ENCODE measurements at regions not wholly inside any gene's neighbourhood (a gene's known extent, or its start where the extent isn't known, plus 50 kb on each side); places are given as distances from the start of the nearest gene placed in this dataset.

DNA sequence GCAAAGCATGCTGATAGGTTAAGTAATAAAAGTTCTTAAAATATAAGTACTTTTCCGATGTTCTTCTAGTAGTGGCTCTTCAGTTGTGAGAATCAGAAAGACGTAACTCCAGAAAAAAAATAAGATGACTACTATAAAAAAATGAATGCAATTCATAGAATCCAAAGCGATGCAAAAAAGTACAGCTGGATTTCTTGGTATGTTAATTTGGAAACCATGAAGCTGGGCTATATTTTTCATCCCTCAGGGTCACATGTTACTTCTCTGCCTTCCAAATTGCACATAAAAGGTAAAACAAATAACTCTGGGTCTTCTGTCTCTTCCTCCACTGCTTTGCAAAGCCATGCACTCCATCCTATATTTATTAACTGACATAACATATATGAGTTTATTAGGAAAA lies 843.9 kb upstream of the DPPA4 start:
- Histone ChIP-seq H3K9me3 (ENCODE audit: insufficient read depth, low read length) (no peaks in the 10 kb centered on the region), H3K27me3 (ENCODE audit: insufficient read depth, insufficient read length) (no peaks in the 10 kb centered on the region), H3K36me3 (ENCODE audit: insufficient read depth, insufficient read length, low read length) (no peaks in the 10 kb centered on the region), H3K9ac (ENCODE audit: insufficient read length, low read depth) (no peak overlapping the region), H3K4me3 (ENCODE audit: insufficient read length, low read depth) (no peak overlapping the region), H3K4me1 (ENCODE audit: insufficient read depth, insufficient read length) (no peaks in the 10 kb centered on the region)
- DNase-seq (ENCODE audit: low read depth, low spot score) = no peak
- TF ChIP-seq ZNF274 (IDR thresholded peaks at IDR 0.05; ENCODE audit: low read depth, low read length) = no peak

DNA sequence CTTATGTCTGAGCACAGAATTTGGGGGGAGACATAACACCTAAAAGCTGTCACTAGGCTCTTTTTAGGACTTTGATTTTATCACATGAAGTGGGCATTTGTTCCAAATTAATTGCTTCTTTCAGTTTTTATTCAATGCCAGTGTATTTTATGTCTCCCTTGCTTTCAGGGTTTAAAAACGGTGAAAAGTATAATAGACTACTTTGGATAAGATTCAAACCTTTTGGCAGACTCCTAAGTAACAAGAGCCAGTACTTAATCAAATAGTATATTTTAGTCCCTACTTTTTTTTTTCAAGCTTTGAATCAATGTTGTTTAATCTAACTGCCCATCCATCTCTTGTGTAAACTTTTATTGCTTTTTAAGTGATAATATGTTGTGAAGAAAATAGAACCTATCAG lies 847.2 kb upstream of the DPPA4 start:
- TF ChIP-seq ZNF274 (IDR thresholded peaks at IDR 0.05; ENCODE audit: low read depth, low read length) = no peak
- TF ChIP-seq YY1 (IDR thresholded peaks at IDR 0.05; ENCODE audit: insufficient read depth, insufficient read length) = no peak
- TF ChIP-seq SUZ12 (IDR thresholded peaks at IDR 0.05; ENCODE audit: extremely low read depth, insufficient read depth, insufficient read length) = no peak
- Histone ChIP-seq H3K4me3 (ENCODE audit: insufficient read length, low read depth) (no peak overlapping the region), H3K9ac (ENCODE audit: insufficient read length, low read depth) (no peak overlapping the region)

DNA sequence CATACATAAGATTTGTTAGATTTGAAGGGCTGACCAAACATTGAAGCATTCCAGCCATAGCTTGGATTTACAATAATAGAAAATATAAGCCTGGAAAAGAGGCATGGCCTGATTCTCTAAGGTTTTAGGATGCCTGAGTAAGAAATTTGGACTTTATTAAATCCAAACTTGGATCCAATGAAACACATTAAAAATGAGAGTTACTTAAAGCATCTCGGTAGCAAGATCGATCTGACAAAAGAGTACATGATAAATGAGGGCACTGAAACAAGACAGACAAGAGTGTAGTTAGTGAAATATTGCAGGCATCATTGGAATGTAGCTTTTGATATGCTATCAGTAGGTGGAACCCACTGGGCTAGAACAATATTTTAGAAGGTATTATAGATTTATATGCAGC lies 855.7 kb upstream of the DPPA4 start:
- Histone ChIP-seq H3K9ac (ENCODE audit: insufficient read length, low read depth) (no peak overlapping the region), H3K9me3 (ENCODE audit: insufficient read depth, low read length) (no peaks in the 10 kb centered on the region), H3K27me3 (ENCODE audit: insufficient read depth, insufficient read length) (no peaks in the 10 kb centered on the region), H3K4me1 (ENCODE audit: insufficient read depth, insufficient read length) (no peaks in the 10 kb centered on the region), H3K36me3 (ENCODE audit: insufficient read depth, insufficient read length, low read length) (no peaks in the 10 kb centered on the region), H3K4me3 (ENCODE audit: insufficient read length, low read depth) (no peak overlapping the region)
- no peak for DNase-seq (ENCODE audit: low read depth, low spot score)
- TF ChIP-seq YY1 (IDR thresholded peaks at IDR 0.05; ENCODE audit: insufficient read depth, insufficient read length) (no peak), SUZ12 (IDR thresholded peaks at IDR 0.05; ENCODE audit: extremely low read depth, insufficient read depth, insufficient read length) (no peak), ZNF274 (IDR thresholded peaks at IDR 0.05; ENCODE audit: low read depth, low read length) (no peak)

More for the DNA sequence above, 847.2 kb upstream of the DPPA4 start:
- no peak for DNase-seq (ENCODE audit: low read depth, low spot score)
- Histone ChIP-seq H3K9me3 (ENCODE audit: insufficient read depth, low read length) (no peaks in the 10 kb centered on the region), H3K4me1 (ENCODE audit: insufficient read depth, insufficient read length) (no peaks in the 10 kb centered on the region), H3K36me3 (ENCODE audit: insufficient read depth, insufficient read length, low read length) (no peaks in the 10 kb centered on the region), H3K27me3 (ENCODE audit: insufficient read depth, insufficient read length) (no peaks in the 10 kb centered on the region)

DNA sequence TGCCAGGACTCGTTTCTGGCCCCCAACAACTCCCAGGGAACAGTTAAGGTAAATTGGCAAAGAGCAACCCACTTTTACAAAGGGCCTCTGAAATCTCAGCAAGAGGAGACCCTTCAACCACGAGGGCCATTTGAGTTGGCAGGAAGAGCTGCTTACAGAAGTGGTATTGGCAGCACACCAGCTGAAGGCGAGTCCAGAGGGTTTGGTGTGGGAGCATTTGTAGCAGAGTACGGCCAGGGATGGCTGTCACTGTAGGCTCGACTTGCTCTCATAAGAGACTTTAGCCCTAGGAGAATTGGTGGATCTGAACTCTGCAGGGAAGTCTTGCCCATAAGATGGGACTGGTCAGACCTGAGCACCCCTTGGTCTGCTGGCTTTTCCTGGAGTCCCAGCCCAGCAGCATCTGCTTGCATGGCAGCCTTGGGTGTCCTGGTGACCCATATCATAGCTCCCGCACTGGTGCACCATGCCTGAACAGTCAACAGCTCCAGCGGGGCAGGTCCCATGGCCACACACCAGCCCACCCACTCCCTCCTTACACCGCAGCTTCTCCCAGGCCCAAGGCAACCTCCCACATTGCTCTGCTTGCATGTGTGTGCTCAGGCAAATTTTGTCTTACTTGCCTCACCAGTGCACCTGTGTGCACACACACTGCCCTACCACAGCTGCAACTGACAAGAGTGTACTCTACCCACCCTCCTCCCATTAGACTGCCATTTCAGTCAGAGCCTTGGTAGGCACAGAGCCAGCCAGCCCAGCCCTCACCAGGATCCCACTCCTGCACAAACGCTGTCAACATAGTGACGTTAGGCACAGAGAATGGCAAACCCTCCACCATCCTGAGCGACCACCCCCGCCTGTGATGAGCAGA lies 861.6 kb upstream of the DPPA4 start:
- H3K36me3 ChIP-seq (ENCODE audit: insufficient read depth, insufficient read length, low read length) = no peaks in the 10 kb centered on the region
- no peak for DNase-seq (ENCODE audit: low read depth, low spot score)
- TF ChIP-seq ZNF274 (IDR thresholded peaks at IDR 0.05; ENCODE audit: low read depth, low read length) (no peak), SUZ12 (IDR thresholded peaks at IDR 0.05; ENCODE audit: extremely low read depth, insufficient read depth, insufficient read length) (no peak), YY1 (IDR thresholded peaks at IDR 0.05; ENCODE audit: insufficient read depth, insufficient read length) (no peak)
- H3K27me3 ChIP-seq (ENCODE audit: insufficient read depth, insufficient read length) = no peaks in the 10 kb centered on the region
- no peaks in the 10 kb centered on the region for H3K4me1 ChIP-seq (ENCODE audit: insufficient read depth, insufficient read length)
- H3K9ac ChIP-seq (ENCODE audit: insufficient read length, low read depth) = no peak overlapping the region
- H3K4me3 ChIP-seq (ENCODE audit: insufficient read length, low read depth) = no peak overlapping the region
- H3K9me3 ChIP-seq (ENCODE audit: insufficient read depth, low read length) = no peaks in the 10 kb centered on the region

DNA sequence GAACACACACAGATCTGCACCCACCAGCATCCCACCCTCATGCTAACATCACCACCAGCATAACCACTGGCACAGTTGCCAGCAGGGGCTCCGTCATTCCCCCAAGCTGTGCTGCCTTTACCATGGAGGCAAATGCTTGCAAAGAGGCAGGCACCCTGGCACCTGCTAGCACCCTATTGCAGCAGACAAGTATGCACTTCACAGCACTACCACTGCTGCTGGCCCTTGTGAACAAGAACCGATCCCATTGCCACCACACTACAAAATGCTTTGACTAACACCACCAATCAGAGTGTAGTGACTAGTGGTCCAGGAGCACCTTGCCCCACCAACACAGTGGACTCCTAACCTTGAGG lies 862.2 kb upstream of the DPPA4 start:
- TF ChIP-seq ZNF274 (IDR thresholded peaks at IDR 0.05; ENCODE audit: low read depth, low read length) = no peak
- no peak for DNase-seq (ENCODE audit: low read depth, low spot score)
- H3K9me3 ChIP-seq (ENCODE audit: insufficient read depth, low read length) = no peaks in the 10 kb centered on the region
- H3K27me3 ChIP-seq (ENCODE audit: insufficient read depth, insufficient read length) = no peaks in the 10 kb centered on the region
- H3K9ac ChIP-seq (ENCODE audit: insufficient read length, low read depth) = no peak overlapping the region
- H3K36me3 ChIP-seq (ENCODE audit: insufficient read depth, insufficient read length, low read length) = no peaks in the 10 kb centered on the region
- no peaks in the 10 kb centered on the region for H3K4me1 ChIP-seq (ENCODE audit: insufficient read depth, insufficient read length)
- no peak overlapping the region for H3K4me3 ChIP-seq (ENCODE audit: insufficient read length, low read depth)

DNA sequence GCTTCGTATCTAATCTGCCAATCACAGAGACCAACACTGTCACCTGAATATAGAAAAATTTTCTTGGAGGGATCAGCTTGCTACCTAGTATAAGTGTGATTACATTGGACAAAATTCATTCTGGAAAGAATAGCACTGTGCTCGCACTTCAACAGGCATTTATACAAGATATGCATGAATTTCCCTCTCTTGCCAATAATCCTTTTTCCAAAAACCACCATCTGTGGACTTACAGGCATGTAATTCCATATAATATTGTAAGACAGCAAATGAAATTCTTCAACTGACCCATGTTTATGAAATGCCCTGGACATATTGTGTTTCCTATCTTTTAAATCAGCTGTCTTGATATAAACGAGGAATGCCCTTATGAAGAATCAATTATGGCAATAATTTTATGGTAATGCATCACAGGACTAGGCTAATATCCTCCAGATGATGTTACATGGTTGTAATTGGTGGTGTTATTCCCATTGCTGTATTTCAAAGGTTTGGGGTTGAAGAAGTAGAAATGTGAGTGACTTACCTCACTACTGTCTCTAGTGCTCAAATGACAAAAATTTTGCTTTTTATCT lies 861.4 kb upstream of the NECTIN3 start:
- no peak for TF ChIP-seq ZNF274 (IDR thresholded peaks at IDR 0.05; ENCODE audit: low read depth, low read length)
- no peak for TF ChIP-seq SUZ12 (IDR thresholded peaks at IDR 0.05; ENCODE audit: extremely low read depth, insufficient read depth, insufficient read length)
- Histone ChIP-seq H3K4me3 (ENCODE audit: insufficient read length, low read depth) (no peak overlapping the region), H3K27me3 (ENCODE audit: insufficient read depth, insufficient read length) (no peaks in the 10 kb centered on the region), H3K9me3 (ENCODE audit: insufficient read depth, low read length) (no peaks in the 10 kb centered on the region), H3K36me3 (ENCODE audit: insufficient read depth, insufficient read length, low read length) (no peaks in the 10 kb centered on the region), H3K4me1 (ENCODE audit: insufficient read depth, insufficient read length) (no peaks in the 10 kb centered on the region), H3K9ac (ENCODE audit: insufficient read length, low read depth) (no peak overlapping the region)
- DNase-seq (ENCODE audit: low read depth, low spot score) = no peak

DNA sequence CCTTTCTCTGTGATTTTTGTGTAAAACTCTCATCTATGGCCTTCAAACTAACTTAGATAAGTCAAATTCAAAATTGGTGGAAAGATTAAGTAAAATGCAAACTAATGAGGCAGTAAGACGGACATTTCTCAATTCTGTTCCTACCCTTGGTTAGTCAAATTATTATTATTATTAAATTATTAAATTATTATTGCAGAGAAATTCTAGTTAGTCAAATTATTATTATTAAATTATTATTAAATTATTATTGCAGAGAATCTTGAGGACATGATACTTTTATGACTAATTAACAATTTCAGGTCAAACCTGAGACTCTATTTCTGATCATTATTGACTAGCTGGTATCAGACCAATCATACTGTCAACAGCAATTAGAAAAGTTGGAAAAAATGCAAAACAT lies 845.0 kb upstream of the NECTIN3 start:
- no peak overlapping the region for H3K9ac ChIP-seq (ENCODE audit: insufficient read length, low read depth)
- no peak for DNase-seq (ENCODE audit: low read depth, low spot score)
- H3K27me3 ChIP-seq (ENCODE audit: insufficient read depth, insufficient read length) = no peaks in the 10 kb centered on the region
- H3K36me3 ChIP-seq (ENCODE audit: insufficient read depth, insufficient read length, low read length) = no peaks in the 10 kb centered on the region
- TF ChIP-seq SUZ12 (IDR thresholded peaks at IDR 0.05; ENCODE audit: extremely low read depth, insufficient read depth, insufficient read length) = no peak
- TF ChIP-seq YY1 (IDR thresholded peaks at IDR 0.05; ENCODE audit: insufficient read depth, insufficient read length) = no peak
- no peak for TF ChIP-seq ZNF274 (IDR thresholded peaks at IDR 0.05; ENCODE audit: low read depth, low read length)
- no peak overlapping the region for H3K4me3 ChIP-seq (ENCODE audit: insufficient read length, low read depth)
- H3K4me1 ChIP-seq (ENCODE audit: insufficient read depth, insufficient read length) = no peaks in the 10 kb centered on the region
- no peaks in the 10 kb centered on the region for H3K9me3 ChIP-seq (ENCODE audit: insufficient read depth, low read length)

Data from NT2/D1 (cell line).